ENCODE measurements at regions not wholly inside any gene's neighbourhood (a gene's known extent, or its start where the extent isn't known, plus 50 kb on each side); places are given as distances from the start of the nearest gene placed in this dataset.
"Not testable (repeated sequence)": the region's sequence is repeated elsewhere in the genome, so short reads cannot be mapped to it uniquely, and the experiment has no call there.

DNA sequence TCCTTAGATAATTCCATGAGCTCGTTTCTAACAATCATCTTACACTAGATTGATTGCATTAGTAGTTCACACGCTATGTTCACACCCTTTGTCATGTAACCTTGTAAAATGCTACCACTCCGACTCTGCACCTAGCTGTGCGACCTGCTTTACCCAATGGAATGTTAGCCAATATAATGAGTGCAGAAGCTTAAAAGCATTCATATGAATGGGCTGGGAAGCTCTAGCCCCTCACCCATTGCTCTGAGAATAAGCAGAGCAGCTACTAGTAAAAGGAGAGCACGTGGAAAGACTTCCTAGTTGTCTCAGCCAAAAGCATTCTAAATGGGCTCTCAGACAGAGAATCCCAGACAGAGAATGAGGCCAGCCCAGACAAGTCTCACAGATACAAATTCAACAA, 410.6 kb upstream of the UBE2E2 start:
- no peaks in the 10 kb centered on the region for H3K36me3 Mint-ChIP-seq (ENCODE audit: low read depth)
- H3K4me3 Mint-ChIP-seq: no peak overlapping the region
- no peak overlapping the region for H3K27ac Mint-ChIP-seq
- no peaks in the 10 kb centered on the region for H3K27me3 Mint-ChIP-seq
- H3K9me3 Mint-ChIP-seq: peaks cover 14% of the 10 kb centered on the region
- H3K4me1 Mint-ChIP-seq (ENCODE audit: low read depth): no peaks in the 10 kb centered on the region

DNA sequence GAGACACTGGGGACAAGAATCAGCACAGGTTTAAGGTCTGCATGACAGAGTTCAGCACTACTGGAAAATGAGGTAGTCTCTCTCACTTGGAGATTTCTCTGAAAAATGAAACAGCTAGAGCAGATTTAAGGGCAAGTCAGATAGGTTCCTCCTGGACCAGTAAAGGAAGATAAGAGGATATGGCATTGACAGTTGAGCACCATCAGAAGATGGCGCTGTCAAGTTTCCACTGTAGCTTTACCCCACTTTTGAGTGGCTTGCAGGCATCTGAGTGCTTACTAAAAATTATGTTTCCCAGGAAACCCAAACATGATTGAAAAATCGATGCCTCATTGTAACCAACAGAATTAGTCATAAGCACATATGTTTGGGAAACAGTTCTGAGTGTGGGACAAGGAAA, 407.2 kb upstream of the UBE2E2 start:
- H3K4me3 Mint-ChIP-seq: no peak overlapping the region
- H3K36me3 Mint-ChIP-seq (ENCODE audit: low read depth): no peaks in the 10 kb centered on the region
- H3K4me1 Mint-ChIP-seq (ENCODE audit: low read depth): no peaks in the 10 kb centered on the region
- no peak overlapping the region for H3K27ac Mint-ChIP-seq
- H3K27me3 Mint-ChIP-seq: no peaks in the 10 kb centered on the region
- H3K9me3 Mint-ChIP-seq: no peaks in the 10 kb centered on the region

DNA sequence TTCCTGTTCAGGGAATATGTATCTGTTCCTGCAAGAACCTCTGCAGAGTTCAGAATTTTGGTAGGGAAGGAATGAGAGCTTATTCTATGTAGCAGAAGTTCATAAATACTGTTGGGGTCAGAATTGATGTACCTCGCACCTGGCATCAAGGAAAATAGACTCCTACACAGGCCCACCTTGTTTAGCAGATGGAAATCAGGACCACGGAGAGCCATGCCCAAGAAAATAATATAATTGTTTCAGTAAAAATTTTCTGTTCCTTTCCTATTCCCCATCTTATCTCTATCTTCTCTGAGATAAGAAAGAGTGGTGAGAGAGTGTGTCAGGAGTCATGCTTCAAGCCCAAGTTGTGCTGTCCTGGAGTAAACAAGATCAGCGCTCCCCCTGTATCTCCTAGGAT, 404.7 kb upstream of the UBE2E2 start:
- H3K27ac Mint-ChIP-seq: no peak overlapping the region
- no peaks in the 10 kb centered on the region for H3K4me1 Mint-ChIP-seq (ENCODE audit: low read depth)
- no peaks in the 10 kb centered on the region for H3K27me3 Mint-ChIP-seq
- H3K4me3 Mint-ChIP-seq: no peak overlapping the region
- H3K9me3 Mint-ChIP-seq: no peaks in the 10 kb centered on the region
- peaks cover 4% of the 10 kb centered on the region for H3K36me3 Mint-ChIP-seq (ENCODE audit: low read depth)

GRCh38 chr3:22819209-22819608, 383.9 kb upstream of the UBE2E2 start:
- Mint-ChIP-seq H3K36me3 (ENCODE audit: low read depth) (no peaks in the 10 kb centered on the region), H3K27me3 (no peaks in the 10 kb centered on the region), H3K4me1 (ENCODE audit: low read depth) (no peaks in the 10 kb centered on the region), H3K4me3 (no peak overlapping the region), H3K9me3 (no peaks in the 10 kb centered on the region), H3K27ac (no peak overlapping the region)

GRCh38 chr3:22835041-22835440, 368.1 kb upstream of the UBE2E2 start:
- Mint-ChIP-seq H3K27me3 (no peaks in the 10 kb centered on the region), H3K36me3 (ENCODE audit: low read depth) (no peaks in the 10 kb centered on the region), H3K4me3 (no peak overlapping the region), H3K4me1 (ENCODE audit: low read depth) (no peaks in the 10 kb centered on the region), H3K27ac (no peak overlapping the region), H3K9me3 (no peaks in the 10 kb centered on the region)

- Mint-ChIP-seq H3K9me3 (peaks cover 4% of the 10 kb centered on the region), H3K4me3 (no peak overlapping the region), H3K4me1 (ENCODE audit: low read depth) (no peaks in the 10 kb centered on the region), H3K27ac (no peak overlapping the region), H3K36me3 (ENCODE audit: low read depth) (no peaks in the 10 kb centered on the region), H3K27me3 (no peaks in the 10 kb centered on the region)
Observed at GRCh38 chr3:22836131-22836530, 367.0 kb upstream of the UBE2E2 start.

GRCh38 chr3:22843854-22844253, 359.3 kb upstream of the UBE2E2 start:
- Mint-ChIP-seq H3K27ac (no peak overlapping the region), H3K36me3 (ENCODE audit: low read depth) (no peaks in the 10 kb centered on the region), H3K27me3 (no peaks in the 10 kb centered on the region), H3K9me3 (peaks cover 11% of the 10 kb centered on the region), H3K4me1 (ENCODE audit: low read depth) (no peaks in the 10 kb centered on the region), H3K4me3 (no peak overlapping the region)

DNA sequence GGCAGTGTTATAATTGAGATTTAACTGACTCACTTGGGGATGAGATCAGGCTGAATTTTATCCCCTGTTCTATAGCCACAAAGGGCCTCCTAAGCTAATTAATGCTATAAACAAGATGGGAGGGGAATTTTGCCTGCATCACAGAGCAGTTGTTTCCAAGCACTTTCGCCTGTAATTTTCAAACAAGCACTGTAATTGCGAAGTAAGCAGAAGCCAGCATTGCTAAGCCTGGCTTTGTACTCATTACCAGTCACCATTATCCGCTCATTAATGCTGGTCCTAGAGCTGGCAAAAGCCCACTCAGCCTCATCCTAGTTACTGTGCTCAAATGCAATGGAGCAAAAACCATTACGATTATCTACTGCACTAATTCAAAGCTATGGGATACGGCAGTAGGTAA, 356.6 kb upstream of the UBE2E2 start:
- Mint-ChIP-seq H3K9me3 (peaks cover 5% of the 10 kb centered on the region), H3K36me3 (ENCODE audit: low read depth) (no peaks in the 10 kb centered on the region), H3K4me1 (ENCODE audit: low read depth) (no peaks in the 10 kb centered on the region), H3K27me3 (no peaks in the 10 kb centered on the region), H3K4me3 (no peak overlapping the region), H3K27ac (no peak overlapping the region)

GRCh38 chr3:22849583-22849982, 353.5 kb upstream of the UBE2E2 start:
- not testable (repeated sequence) for H3K27ac Mint-ChIP-seq; H3K27me3 Mint-ChIP-seq; H3K4me3 Mint-ChIP-seq; H3K4me1 Mint-ChIP-seq (ENCODE audit: low read depth); H3K9me3 Mint-ChIP-seq; H3K36me3 Mint-ChIP-seq (ENCODE audit: low read depth)

GRCh38 chr3:22856811-22857210, 346.3 kb upstream of the UBE2E2 start:
- Mint-ChIP-seq H3K4me1 (ENCODE audit: low read depth) (no peaks in the 10 kb centered on the region), H3K4me3 (no peak overlapping the region), H3K27me3 (no peaks in the 10 kb centered on the region), H3K36me3 (ENCODE audit: low read depth) (no peaks in the 10 kb centered on the region), H3K27ac (no peak overlapping the region), H3K9me3 (no peaks in the 10 kb centered on the region)

GRCh38 chr3:22858486-22858885, 344.6 kb upstream of the UBE2E2 start:
- Mint-ChIP-seq H3K27me3 (no peaks in the 10 kb centered on the region), H3K9me3 (no peaks in the 10 kb centered on the region), H3K4me1 (ENCODE audit: low read depth) (no peaks in the 10 kb centered on the region), H3K27ac (no peak overlapping the region), H3K4me3 (no peak overlapping the region), H3K36me3 (ENCODE audit: low read depth) (no peaks in the 10 kb centered on the region)

DNA sequence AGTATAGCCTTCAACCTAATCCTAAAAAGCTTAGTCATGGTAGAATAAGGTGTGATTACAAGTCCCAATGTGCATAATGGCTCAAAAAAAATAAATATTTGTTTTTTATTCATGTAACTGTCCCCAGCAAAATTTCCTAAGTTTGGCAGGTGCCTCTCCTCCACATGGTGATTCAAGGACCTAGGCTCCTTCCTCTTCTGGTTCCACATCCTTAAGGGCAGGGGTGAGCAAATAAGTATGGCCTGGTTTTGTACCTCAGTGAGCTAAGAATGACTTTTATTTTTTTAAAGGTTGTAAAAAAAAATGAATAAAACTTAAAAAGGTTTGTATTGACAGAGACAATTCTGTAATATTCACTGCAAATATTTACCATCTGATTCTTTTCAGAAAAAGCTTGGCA, 343.5 kb upstream of the UBE2E2 start:
- Mint-ChIP-seq H3K4me3 (no peak overlapping the region), H3K4me1 (ENCODE audit: low read depth) (no peaks in the 10 kb centered on the region), H3K27me3 (no peaks in the 10 kb centered on the region), H3K36me3 (ENCODE audit: low read depth) (no peaks in the 10 kb centered on the region), H3K27ac (no peak overlapping the region), H3K9me3 (no peaks in the 10 kb centered on the region)

- no peaks in the 10 kb centered on the region for H3K9me3 Mint-ChIP-seq
Observed at GRCh38 chr3:22861426-22861825, 341.7 kb upstream of the UBE2E2 start.

DNA sequence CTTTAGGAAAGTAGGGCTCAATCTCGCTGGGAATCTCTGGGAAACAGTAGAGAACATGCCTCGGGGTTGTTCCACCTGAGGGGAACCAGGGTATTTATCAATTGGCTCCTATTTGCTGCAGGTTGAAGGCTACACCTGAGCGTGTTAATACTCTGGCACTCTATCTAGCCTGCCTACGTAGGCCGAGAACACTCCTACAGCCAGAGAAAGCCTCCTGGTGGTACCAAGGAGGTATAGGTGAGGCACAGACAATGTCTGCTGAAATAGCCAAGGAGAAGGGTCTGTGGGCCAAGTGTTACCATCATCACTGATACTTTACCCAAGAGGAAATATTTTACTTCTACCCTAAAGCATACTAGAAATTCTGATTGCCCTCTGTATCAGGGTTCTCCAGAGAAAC, 341.0 kb upstream of the UBE2E2 start:
- H3K27me3 Mint-ChIP-seq: no peaks in the 10 kb centered on the region
- H3K4me3 Mint-ChIP-seq: no peak overlapping the region
- no peaks in the 10 kb centered on the region for H3K4me1 Mint-ChIP-seq (ENCODE audit: low read depth)
- no peaks in the 10 kb centered on the region for H3K9me3 Mint-ChIP-seq
- no peak overlapping the region for H3K27ac Mint-ChIP-seq
- no peaks in the 10 kb centered on the region for H3K36me3 Mint-ChIP-seq (ENCODE audit: low read depth)

More at GRCh38 chr3:22861426-22861825, 341.7 kb upstream of the UBE2E2 start:
- Mint-ChIP-seq H3K27ac (no peak overlapping the region), H3K4me3 (no peak overlapping the region), H3K36me3 (ENCODE audit: low read depth) (no peaks in the 10 kb centered on the region), H3K27me3 (no peaks in the 10 kb centered on the region), H3K4me1 (ENCODE audit: low read depth) (no peaks in the 10 kb centered on the region)

DNA sequence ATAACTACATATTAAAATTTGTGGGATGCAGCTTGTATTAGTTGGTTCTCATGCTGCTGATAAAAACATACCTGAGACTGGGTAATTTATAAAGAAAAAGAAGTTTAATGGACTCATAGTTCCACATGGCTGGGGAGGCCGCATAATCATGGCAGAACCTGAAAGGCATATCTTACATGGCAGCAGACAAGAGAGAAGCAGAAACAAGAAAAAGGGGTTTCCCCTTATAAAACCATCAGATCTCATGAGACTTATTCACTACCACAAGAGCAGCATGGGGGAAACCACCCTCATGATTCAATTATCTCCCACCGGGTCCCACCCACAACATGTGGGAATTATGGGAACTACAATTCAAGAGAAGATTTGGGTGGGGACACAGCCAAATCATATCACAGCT, 320.3 kb upstream of the UBE2E2 start:
- H3K4me3 Mint-ChIP-seq; H3K27ac Mint-ChIP-seq; H3K36me3 Mint-ChIP-seq (ENCODE audit: low read depth); H3K27me3 Mint-ChIP-seq; H3K4me1 Mint-ChIP-seq (ENCODE audit: low read depth): not testable (repeated sequence)
- H3K9me3 Mint-ChIP-seq: peaks cover 12% of the 10 kb centered on the region

GRCh38 chr3:22885039-22885438, 318.1 kb upstream of the UBE2E2 start:
- Mint-ChIP-seq H3K4me1 (ENCODE audit: low read depth) (no peaks in the 10 kb centered on the region), H3K4me3 (no peak overlapping the region), H3K9me3 (peaks cover 12% of the 10 kb centered on the region), H3K36me3 (ENCODE audit: low read depth) (no peaks in the 10 kb centered on the region), H3K27me3 (peaks cover 3% of the 10 kb centered on the region), H3K27ac (no peak overlapping the region)
